BLaER1 (cell line): ENCODE measurements at regions not wholly inside any gene's neighbourhood (a gene's known extent, or its start where the extent isn't known, plus 50 kb on each side); places are given as distances from the start of the nearest gene placed in this dataset.
"Not testable (repeated sequence)": the region's sequence is repeated elsewhere in the genome, so short reads cannot be mapped to it uniquely, and the experiment has no call there.

Experiments
- H3K27ac ChIP-seq: shearing (Covaris generic); formaldehyde crosslinking; 2 replicates; pipeline ENCODE4 v1.8.1; 2022
- H3K27me3 ChIP-seq: shearing (Covaris generic); formaldehyde crosslinking; 2 replicates; pipeline ENCODE4 v1.8.1; 2022
- H3K36me3 ChIP-seq: shearing (Covaris generic); formaldehyde crosslinking; 2 replicates; pipeline ENCODE4 v1.8.1; 2022
- H3K4me1 ChIP-seq: shearing (Covaris generic); formaldehyde crosslinking; 2 replicates; pipeline ENCODE4 v1.8.1; 2022
- H3K4me2 ChIP-seq: shearing (Covaris generic); formaldehyde crosslinking; 2 replicates; pipeline ENCODE4 v1.8.1; 2022
- H3K4me3 ChIP-seq: shearing (Covaris generic); formaldehyde crosslinking; 2 replicates; pipeline ENCODE4 v1.8.1; 2022
- H3K9ac ChIP-seq: shearing (Covaris generic); formaldehyde crosslinking; 2 replicates; pipeline ENCODE4 v1.8.1; 2022
- H3K9me3 ChIP-seq: shearing (Covaris generic); formaldehyde crosslinking; 2 replicates; pipeline ENCODE4 v1.8.1; 2022
- H4K20me1 ChIP-seq: shearing (Covaris generic); formaldehyde crosslinking; 2 replicates; pipeline ENCODE4 v1.8.1; 2022
- Cebpa-rat ChIP-seq: shearing (Covaris generic); IDR thresholded peaks from 2 replicates; pipeline ENCODE4 v1.8.1; 2022

- Histone ChIP-seq H3K36me3 (no peaks in the 10 kb centered on the region), H3K4me2 (no peak overlapping the region), H3K9ac (no peak overlapping the region), H3K4me1 (no peaks in the 10 kb centered on the region), H3K4me3 (no peak overlapping the region), H3K27me3 (no peaks in the 10 kb centered on the region), H4K20me1 (no peaks in the 10 kb centered on the region), H3K9me3 (no peaks in the 10 kb centered on the region), H3K27ac (no peak overlapping the region)
- no peak for TF ChIP-seq Cebpa-rat
Observed at GRCh38 chr5:107764282-107764681, 93.5 kb upstream of the EFNA5 start.

- Histone ChIP-seq H3K9ac (no peak overlapping the region), H4K20me1 (no peaks in the 10 kb centered on the region), H3K36me3 (no peaks in the 10 kb centered on the region), H3K27me3 (no peaks in the 10 kb centered on the region), H3K4me3 (no peak overlapping the region), H3K4me1 (no peaks in the 10 kb centered on the region), H3K4me2 (no peak overlapping the region), H3K9me3 (no peaks in the 10 kb centered on the region; the same call in 1 of the 2 replicates), H3K27ac (no peak overlapping the region)
- TF ChIP-seq Cebpa-rat, result no peak
Observed at GRCh38 chr5:107753427-107753826, 82.7 kb upstream of the EFNA5 start.

GRCh38 chr5:107744418-107745330 lies 73.9 kb upstream of the EFNA5 start:
- no peaks in the 10 kb centered on the region for H3K4me1 ChIP-seq
- H3K27ac ChIP-seq, result no peak overlapping the region
- H3K36me3 ChIP-seq, result no peaks in the 10 kb centered on the region
- H3K27me3 ChIP-seq, result no peaks in the 10 kb centered on the region
- no peak for TF ChIP-seq Cebpa-rat
- H3K4me2 ChIP-seq, result no peak overlapping the region
- H3K9ac ChIP-seq, result no peak overlapping the region
- H3K9me3 ChIP-seq, result no peaks in the 10 kb centered on the region
- H3K4me3 ChIP-seq, result no peak overlapping the region
- H4K20me1 ChIP-seq, result no peaks in the 10 kb centered on the region

GRCh38 chr5:107743373-107744000 lies 72.8 kb upstream of the EFNA5 start:
- Histone ChIP-seq H3K27ac (no peak overlapping the region), H3K9ac (no peak overlapping the region), H3K4me1 (no peaks in the 10 kb centered on the region), H3K4me3 (no peak overlapping the region), H4K20me1 (no peaks in the 10 kb centered on the region), H3K36me3 (no peaks in the 10 kb centered on the region), H3K4me2 (no peak overlapping the region), H3K27me3 (no peaks in the 10 kb centered on the region), H3K9me3 (no peaks in the 10 kb centered on the region)
- TF ChIP-seq Cebpa-rat, result no peak

GRCh38 chr5:107739661-107740060 lies 68.9 kb upstream of the EFNA5 start:
- Histone ChIP-seq H3K4me1 (no peaks in the 10 kb centered on the region), H3K4me3 (no peak overlapping the region), H3K9me3 (no peaks in the 10 kb centered on the region), H3K4me2 (no peak overlapping the region), H3K27me3 (no peaks in the 10 kb centered on the region), H3K36me3 (no peaks in the 10 kb centered on the region), H4K20me1 (no peaks in the 10 kb centered on the region), H3K27ac (no peak overlapping the region), H3K9ac (no peak overlapping the region)
- no peak for TF ChIP-seq Cebpa-rat

- H3K9me3 ChIP-seq, result no peaks in the 10 kb centered on the region
- H3K4me3 ChIP-seq, result no peak overlapping the region
- no peak for TF ChIP-seq Cebpa-rat
- no peaks in the 10 kb centered on the region for H3K27me3 ChIP-seq
- no peaks in the 10 kb centered on the region for H3K4me1 ChIP-seq
- no peak overlapping the region for H3K27ac ChIP-seq
- H4K20me1 ChIP-seq, result no peaks in the 10 kb centered on the region
- H3K4me2 ChIP-seq, result no peak overlapping the region
- no peaks in the 10 kb centered on the region for H3K36me3 ChIP-seq
- no peak overlapping the region for H3K9ac ChIP-seq
Observed at GRCh38 chr5:107736638-107737037, 65.9 kb upstream of the EFNA5 start.

- not testable (repeated sequence) for H3K4me2 ChIP-seq, H4K20me1 ChIP-seq, H3K9ac ChIP-seq, H3K27me3 ChIP-seq, H3K27ac ChIP-seq, H3K9me3 ChIP-seq, H3K4me3 ChIP-seq, H3K36me3 ChIP-seq, H3K4me1 ChIP-seq
Observed at GRCh38 chr5:107736089-107736488, 65.4 kb upstream of the EFNA5 start.

- TF ChIP-seq Cebpa-rat, result no peak
Observed at GRCh38 chr5:107735558-107735957, 64.8 kb upstream of the EFNA5 start.

GRCh38 chr5:107726896-107727295 lies 56.2 kb upstream of the EFNA5 start:
- H3K36me3 ChIP-seq, result no peaks in the 10 kb centered on the region
- no peak for TF ChIP-seq Cebpa-rat

More at GRCh38 chr5:107735558-107735957, 64.8 kb upstream of the EFNA5 start:
- Histone ChIP-seq H4K20me1 (no peaks in the 10 kb centered on the region), H3K4me3 (no peak overlapping the region), H3K27me3 (no peaks in the 10 kb centered on the region), H3K36me3 (no peaks in the 10 kb centered on the region), H3K4me1 (no peaks in the 10 kb centered on the region), H3K9ac (no peak overlapping the region), H3K9me3 (no peaks in the 10 kb centered on the region), H3K4me2 (no peak overlapping the region), H3K27ac (no peak overlapping the region)

GRCh38 chr5:107724642-107725041 lies 53.9 kb upstream of the EFNA5 start:
- Histone ChIP-seq H3K4me2 (no peak overlapping the region), H3K4me1 (no peaks in the 10 kb centered on the region), H3K9me3 (peaks cover 31% of the 10 kb centered on the region), H3K27me3 (no peaks in the 10 kb centered on the region), H3K27ac (no peak overlapping the region), H4K20me1 (no peaks in the 10 kb centered on the region), H3K36me3 (no peaks in the 10 kb centered on the region), H3K4me3 (no peak overlapping the region), H3K9ac (no peak overlapping the region)
- no peak for TF ChIP-seq Cebpa-rat

More at GRCh38 chr5:107726896-107727295, 56.2 kb upstream of the EFNA5 start:
- no peaks in the 10 kb centered on the region for H4K20me1 ChIP-seq
- H3K9ac ChIP-seq, result no peak overlapping the region
- H3K4me2 ChIP-seq, result no peak overlapping the region
- no peaks in the 10 kb centered on the region for H3K27me3 ChIP-seq
- H3K4me1 ChIP-seq, result no peaks in the 10 kb centered on the region
- H3K4me3 ChIP-seq, result no peak overlapping the region
- no peak overlapping the region for H3K27ac ChIP-seq
- peaks cover 9% of the 10 kb centered on the region; the same call in 1 of the 2 replicates for H3K9me3 ChIP-seq

GRCh38 chr5:107721241-107721640 lies 50.5 kb upstream of the EFNA5 start:
- H3K9me3 ChIP-seq, result peaks cover 45% of the 10 kb centered on the region
- H3K27ac ChIP-seq, H3K4me1 ChIP-seq, H3K4me3 ChIP-seq, H4K20me1 ChIP-seq, H3K27me3 ChIP-seq, H3K4me2 ChIP-seq, H3K9ac ChIP-seq, H3K36me3 ChIP-seq: not testable (repeated sequence)
